GM12878 (cell line): ENCODE measurements at regions not wholly inside any gene's neighbourhood (a gene's known extent, or its start where the extent isn't known, plus 50 kb on each side); places are given as distances from the start of the nearest gene placed in this dataset.

Experiments
- ATAC-seq: fragments of 200-7000 bp; cut with Tn5 transposase; 3 replicates; pipeline ENCODE4 v1.9.1; 2020; ENCODE audit warnings: mild to moderate bottlenecking, moderate library complexity
- BruUV-seq: library from RNA; stranded (reverse); fragments of 400-500 nt; replicated peaks from 2 replicates; lab custom pipeline; 2021; lab: Mats Ljungman, UMichigan
- CTCF ChIA-PET: fragments of 300-600 bp; sonication (Branson Sonifier 250); formaldehyde crosslinking; extraction: SDS; loops from one replicate; lab custom pipeline; 2021; ENCODE audit warnings: inconsistent platforms; lab: Yijun Ruan, JAX
- POLR2A ChIA-PET: fragments of 350-600 bp; formaldehyde crosslinking; extraction: SDS; loops from one replicate; lab custom pipeline; 2021; ENCODE audit warnings: inconsistent platforms; lab: Charles Lee
- RAD21 ChIA-PET: fragments of 300-600 bp; sonication (Branson Sonifier 250); formaldehyde crosslinking; loops from one replicate; lab custom pipeline; 2023; ENCODE audit warnings: antibody characterized with exemption; ENCODE audit not compliant: unreplicated experiment; lab: Charles Lee
- SMC1A ChIA-PET: fragments of 300-600 bp; sonication (Branson Sonifier 250); formaldehyde crosslinking; loops from one replicate; lab custom pipeline; 2023; ENCODE audit not compliant: unreplicated experiment, uncharacterized antibody; lab: Charles Lee
- DNase-seq: peaks from one replicate; pipeline ENCODE4 v3.0.0-alpha.2; 2011; ENCODE audit warnings: low read depth, low spot score
- FAIRE-seq: peaks from 3 replicates; lab custom pipeline; 2011; peaks lifted over from hg19 to GRCh38; lab: Jason Lieb, UNC
- H2AFZ ChIP-seq: 2 replicates; pipeline ENCODE4 v1.6.0; 2011; ENCODE audit warnings: low read depth, low read length, control low read depth; ENCODE audit not compliant: control insufficient read depth
- H3K27ac ChIP-seq: 2 replicates; pipeline ENCODE4 v1.5.1; 2011; ENCODE audit warnings: control low read depth; ENCODE audit not compliant: control insufficient read depth, insufficient read depth
- H3K27me3 ChIP-seq, 2 experiments: replicated peaks in 1 of 2; 2 replicates each; pipeline versions ENCODE4 v1.6.0 to v1.6.1; 2011; ENCODE audit warnings: low read length in 1 of 2; ENCODE audit not compliant: control insufficient read depth in 2 of 2, insufficient read depth in 2 of 2
- H3K36me3 ChIP-seq, 2 experiments: 2 replicates each; pipeline ENCODE4 v1.5.1; 2011; ENCODE audit warnings: low read length in 1 of 2; ENCODE audit not compliant: control insufficient read depth in 2 of 2, insufficient read depth in 2 of 2
- H3K4me1 ChIP-seq: 2 replicates; pipeline ENCODE4 v1.6.1; 2011; ENCODE audit warnings: mild to moderate bottlenecking, low read length, moderate library complexity, mixed read lengths; ENCODE audit not compliant: control insufficient read depth, insufficient read depth
- H3K4me2 ChIP-seq: 2 replicates; pipeline ENCODE4 v1.6.0; 2011; ENCODE audit warnings: control low read depth; ENCODE audit not compliant: control insufficient read depth, insufficient read depth
- H3K4me3 ChIP-seq: fragments of 200-600 bp; sonication (generic); 2 replicates; pipeline ENCODE4 v1.5.1; 2016
- H3K79me2 ChIP-seq: 2 replicates; pipeline ENCODE4 v1.6.0; 2011; ENCODE audit warnings: low read length; ENCODE audit not compliant: control insufficient read depth, insufficient read depth
- H3K9ac ChIP-seq: 2 replicates; pipeline ENCODE4 v1.8.0; 2011; ENCODE audit warnings: low read length, control low read depth, mixed read lengths; ENCODE audit not compliant: control insufficient read depth, insufficient read depth
- H3K9me3 ChIP-seq: replicated peaks from 3 replicates; pipeline ENCODE4 v1.5.1; 2011; ENCODE audit warnings: mild to moderate bottlenecking, low read length; ENCODE audit not compliant: control insufficient read depth, insufficient read depth
- H4K20me1 ChIP-seq: 2 replicates; pipeline ENCODE4 v1.6.0; 2011; ENCODE audit not compliant: control insufficient read depth, insufficient read depth
- BMI1 ChIP-seq: fragments of 450-650 bp; IDR thresholded peaks from 2 replicates; pipeline ENCODE4 v1.6.1; 2016; ENCODE audit warnings: mild to moderate bottlenecking, moderate library complexity, borderline replicate concordance
- GATAD2B ChIP-seq: fragments of 450-650 bp; conservative IDR thresholded peaks from 2 replicates; pipeline ENCODE4 v1.6.1; 2017; ENCODE audit warnings: low read depth, mild to moderate bottlenecking, moderate library complexity
- IKZF1 ChIP-seq: fragments of 450-650 bp; conservative IDR thresholded peaks from 2 replicates; pipeline ENCODE4 v1.6.1; 2017; ENCODE audit warnings: antibody characterized with exemption, mild to moderate bottlenecking
- IRF5 ChIP-seq: fragments of 450-650 bp; IDR thresholded peaks from 2 replicates; pipeline ENCODE4 v1.6.1; 2017; ENCODE audit warnings: borderline replicate concordance
- JUNB ChIP-seq: IDR thresholded peaks from 2 replicates; pipeline ENCODE4 v1.6.1; 2016; ENCODE audit warnings: antibody characterized with exemption, mild to moderate bottlenecking
- KLF5 ChIP-seq: fragments of 450-650 bp; IDR thresholded peaks from 2 replicates; pipeline ENCODE4 v1.6.1; 2014; ENCODE audit warnings: mild to moderate bottlenecking; ENCODE audit not compliant: partially characterized antibody
- PBX3 ChIP-seq: IDR thresholded peaks from 2 replicates; pipeline ENCODE4 v1.6.1; 2011; ENCODE audit warnings: mild to moderate bottlenecking, low read depth, low read length, moderate library complexity; ENCODE audit not compliant: insufficient replicate concordance
- PML ChIP-seq: IDR thresholded peaks from 2 replicates; pipeline ENCODE4 v1.6.1; 2012; ENCODE audit warnings: low read length, inconsistent platforms
- POLR2A ChIP-seq: IDR thresholded peaks from 2 replicates; pipeline ENCODE4 v1.6.1; 2011; ENCODE audit warnings: low read depth, mild to moderate bottlenecking, low read length
- SMARCA5 ChIP-seq: fragments of 450-650 bp; IDR thresholded peaks from 2 replicates; pipeline ENCODE4 v1.6.1; 2017; ENCODE audit warnings: mild to moderate bottlenecking
- SREBF1 ChIP-seq: IDR thresholded peaks from 2 replicates; pipeline ENCODE4 v1.6.1; 2012; ENCODE audit warnings: mild to moderate bottlenecking, low read length
- SREBF2 ChIP-seq: IDR thresholded peaks from 2 replicates; pipeline ENCODE4 v1.6.1; 2012; ENCODE audit warnings: mild to moderate bottlenecking, low read length
- TCF3 ChIP-seq: IDR thresholded peaks from 2 replicates; pipeline ENCODE4 v1.6.1; 2012; ENCODE audit warnings: low read depth, mild to moderate bottlenecking, low read length, borderline replicate concordance; ENCODE audit not compliant: insufficient read depth
- ZBTB33 ChIP-seq: fragments of 450-650 bp; IDR thresholded peaks from 2 replicates; pipeline ENCODE4 v1.6.1; 2017; ENCODE audit warnings: mild to moderate bottlenecking
- in situ Hi-C: fragments of 300-500 bp; cut with MboI; formaldehyde crosslinking; loops from 9 replicates; pipeline ENCODE4 v1.14.3; 2018; ENCODE audit warnings: mixed read lengths
- intact Hi-C: fragments of 100-400 bp; cut with micrococcal nuclease; formaldehyde crosslinking; loops from one replicate; pipeline ENCODE4 v1.14.2; 2022; ENCODE audit not compliant: unreplicated experiment

- Histone ChIP-seq H3K27me3 (no peaks in the 10 kb centered on the region), H3K36me3 (no peaks in the 10 kb centered on the region), H3K9me3 (no peaks in the 10 kb centered on the region), H3K9ac (no peak overlapping the region), H3K27ac (no peak overlapping the region), H4K20me1 (no peaks in the 10 kb centered on the region), H2AFZ (no peak overlapping the region), H3K4me3 (no peak overlapping the region), H3K4me1 (no peaks in the 10 kb centered on the region), H3K79me2 (no peaks in the 10 kb centered on the region), H3K4me2 (no peak overlapping the region)
- in situ Hi-C loops, result no loop called here
- FAIRE-seq, result no peak
- ChIA-PET RAD21 (interaction anchor here (1.0 kb wide), 1 partner anchor 204 kb away, joined by 3 read pairs; no protein-coding TSS in a partner anchor), POLR2A (no interaction called here), CTCF (interaction anchor here (0.6 kb wide), 1 partner anchor 48 kb away, joined by 3 read pairs; no protein-coding TSS in a partner anchor), SMC1A (no interaction called here)
- intact Hi-C loops, result no loop called here
- no peak for ATAC-seq
- no TSS peak for BruUV-seq
- DNase-seq, result no peak
- TF ChIP-seq BMI1 (no peak), PBX3 (no peak), SMARCA5 (no peak), GATAD2B (no peak), JUNB (no peak), IRF5 (no peak), POLR2A (no peak), SREBF2 (no peak), SREBF1 (no peak), KLF5 (no peak), IKZF1 (no peak), TCF3 (no peak), ZBTB33 (no peak), PML (no peak)
Observed at GRCh38 chr12:91608542-91608941, 425.9 kb upstream of the DCN start.
